NCI-H1092 (cell line): ENCODE measurements at regions not wholly inside any gene's neighbourhood (a gene's known extent, or its start where the extent isn't known, plus 50 kb on each side); places are given as distances from the start of the nearest gene placed in this dataset.
"Not testable (repeated sequence)": the region's sequence is repeated elsewhere in the genome, so short reads cannot be mapped to it uniquely, and the experiment has no call there.

Experiments used
- DNase-seq: peaks from one replicate; lab custom pipeline; 2025; lab: John Stamatoyannopoulos, UW

DNA sequence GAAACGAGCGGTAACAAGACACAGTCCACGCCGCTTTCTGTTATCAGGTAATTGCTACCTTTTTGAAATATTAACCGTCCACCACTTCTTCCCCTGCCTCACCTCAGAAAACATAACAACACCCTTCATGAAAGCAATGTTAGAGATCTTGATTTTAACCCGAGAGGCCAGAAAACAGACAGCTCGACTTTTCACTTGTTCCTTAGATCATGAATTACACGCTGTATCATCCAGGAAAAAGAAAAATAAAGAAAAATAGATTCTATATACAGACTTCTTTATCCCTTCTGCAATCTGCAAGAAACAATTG, 957.1 kb upstream of the SOX9 start:
- DNase-seq, result no peak

DNA sequence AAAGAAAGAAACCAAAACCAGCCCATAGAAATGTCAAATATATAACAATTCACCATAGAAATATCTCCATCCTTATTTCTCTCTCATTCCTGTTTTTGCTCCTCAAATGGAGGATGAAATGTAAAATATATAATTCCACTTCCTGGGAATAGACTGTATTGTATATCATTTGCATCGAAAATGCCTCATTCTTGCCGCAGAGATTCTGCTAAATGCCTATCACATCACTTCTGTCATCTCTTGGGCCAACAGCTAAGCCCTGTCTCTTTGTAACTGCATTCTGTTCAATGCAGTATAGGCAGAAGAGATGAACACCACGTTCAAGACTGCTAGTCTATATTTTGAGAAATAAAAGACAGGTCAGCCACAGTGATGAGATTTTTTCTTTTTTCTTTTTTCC, 956.3 kb upstream of the SOX9 start:
- peak; percentile 32 for DNase-seq

DNA sequence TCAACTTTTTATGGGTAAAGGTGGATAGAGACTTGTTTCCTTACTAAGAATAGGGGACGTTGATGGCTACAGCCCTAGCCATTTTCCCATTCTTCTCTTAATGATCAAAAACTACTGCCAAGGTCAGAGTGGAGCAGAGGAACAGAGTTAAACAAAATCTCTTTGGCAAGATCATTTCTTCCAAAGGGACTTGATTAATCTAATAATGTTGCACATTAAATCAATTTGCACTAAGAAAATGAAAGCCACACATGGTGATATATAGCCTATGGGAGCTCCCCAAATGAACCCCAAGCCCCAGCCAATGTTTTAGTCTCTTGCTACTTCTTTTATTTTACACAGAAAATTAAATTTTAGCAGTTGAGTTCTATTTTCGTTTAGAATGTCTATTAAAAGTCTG, 954.5 kb upstream of the SOX9 start:
- DNase-seq, result no peak

DNA sequence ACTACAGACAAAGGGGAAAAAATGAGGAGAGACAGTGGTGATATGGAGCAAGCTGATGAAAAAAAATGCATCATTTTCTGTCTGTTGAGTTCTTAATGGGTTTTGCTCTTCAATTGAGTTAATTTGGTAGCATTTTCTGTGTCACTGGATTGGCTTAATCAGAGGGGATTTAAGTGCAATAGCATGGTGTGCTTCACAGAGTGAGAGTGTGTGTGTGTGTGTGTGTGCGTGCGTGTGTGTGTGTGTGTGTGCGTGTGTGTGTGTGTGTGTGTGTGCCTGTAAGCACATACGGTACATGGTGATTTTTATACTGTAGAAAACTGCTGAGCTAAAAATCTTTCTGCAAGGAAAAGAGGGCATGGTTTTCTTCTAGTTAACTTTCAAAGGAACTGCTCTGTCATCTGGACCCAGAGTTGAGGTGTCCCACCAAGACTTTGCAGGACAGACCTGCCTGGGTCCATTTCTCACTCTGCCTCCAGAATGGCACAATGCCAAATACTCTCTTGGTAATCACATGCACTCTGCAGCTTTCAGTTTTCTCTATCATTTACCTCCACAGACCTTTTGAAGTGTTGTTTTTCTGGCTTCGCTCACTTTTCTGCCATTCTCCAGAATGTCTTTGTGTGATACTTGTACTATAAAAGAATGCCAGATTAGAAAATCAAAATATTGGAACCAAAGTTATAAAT, 952.6 kb upstream of the SOX9 start:
- DNase-seq, result peak; percentile 1

DNA sequence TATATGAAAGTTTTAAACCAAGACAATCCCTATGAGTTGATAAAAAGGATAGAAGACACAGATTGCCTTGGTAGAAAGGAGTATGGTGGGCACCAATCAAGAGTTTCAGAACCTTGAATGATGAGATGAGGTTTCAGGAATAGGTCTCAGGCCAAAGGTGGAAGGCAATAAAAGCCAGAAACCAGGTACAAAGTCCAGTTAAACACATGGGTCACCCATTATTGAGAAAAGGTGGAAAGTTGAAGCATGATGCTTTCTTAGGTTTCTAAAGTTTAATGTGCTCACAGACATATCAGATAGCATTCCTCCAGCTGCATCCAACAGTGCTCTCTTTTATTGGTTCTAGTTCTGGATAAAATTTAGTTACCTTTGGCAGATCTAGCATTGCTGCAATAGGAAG, 950.8 kb upstream of the SOX9 start:
- DNase-seq, result no peak

DNA sequence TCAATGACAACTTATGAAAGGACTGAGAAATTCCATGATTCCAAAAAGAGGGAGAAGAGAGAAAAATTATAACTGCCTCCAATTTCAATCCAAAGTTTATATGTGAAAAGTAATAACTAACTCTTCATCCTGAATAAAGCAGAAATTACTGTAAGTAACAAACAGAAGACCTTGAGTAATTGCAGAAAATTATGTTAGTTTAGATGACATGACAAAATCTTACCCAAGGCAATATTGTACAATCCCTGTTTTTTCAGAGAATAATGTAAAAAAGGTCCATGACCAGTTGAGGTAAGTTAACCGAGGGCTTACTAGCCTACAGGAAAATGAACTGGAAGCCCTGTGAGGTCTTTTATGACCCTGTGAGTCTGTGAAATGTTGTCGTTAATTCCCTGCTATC, 949.5 kb upstream of the SOX9 start:
- DNase-seq, result no peak

- DNase-seq, result no peak
Observed at GRCh38 chr17:71173991-71174390, 946.8 kb upstream of the SOX9 start.

GRCh38 chr17:71176331-71176730, 944.5 kb upstream of the SOX9 start:
- DNase-seq, result no peak

DNA sequence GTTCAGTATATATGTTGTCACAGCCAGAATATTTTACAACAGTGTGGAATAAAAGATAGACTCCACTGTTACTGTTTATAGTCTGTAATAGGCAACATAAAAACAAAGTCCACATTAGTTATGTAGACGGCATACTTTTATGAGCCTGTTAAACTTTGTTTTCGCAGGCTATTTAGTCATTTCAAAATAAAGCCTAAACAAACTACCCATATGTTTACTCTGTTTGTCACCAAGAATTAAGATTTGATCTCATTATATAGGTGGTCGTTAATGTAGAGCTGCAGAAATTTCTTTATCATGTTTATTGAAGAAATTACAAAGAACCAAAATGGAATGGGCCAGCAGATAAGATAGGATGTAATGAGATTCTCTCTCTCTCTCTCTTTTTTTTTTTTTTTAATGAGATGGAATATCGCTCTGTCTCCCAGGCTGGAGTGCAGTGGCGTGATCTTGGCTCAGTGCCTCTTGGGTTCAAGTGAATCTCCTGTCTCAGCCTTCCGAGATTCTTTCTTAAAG, 943.8 kb upstream of the SOX9 start:
- DNase-seq, result no peak

GRCh38 chr17:71180801-71181385, 939.9 kb upstream of the SOX9 start:
- DNase-seq, result peak; percentile 90

DNA sequence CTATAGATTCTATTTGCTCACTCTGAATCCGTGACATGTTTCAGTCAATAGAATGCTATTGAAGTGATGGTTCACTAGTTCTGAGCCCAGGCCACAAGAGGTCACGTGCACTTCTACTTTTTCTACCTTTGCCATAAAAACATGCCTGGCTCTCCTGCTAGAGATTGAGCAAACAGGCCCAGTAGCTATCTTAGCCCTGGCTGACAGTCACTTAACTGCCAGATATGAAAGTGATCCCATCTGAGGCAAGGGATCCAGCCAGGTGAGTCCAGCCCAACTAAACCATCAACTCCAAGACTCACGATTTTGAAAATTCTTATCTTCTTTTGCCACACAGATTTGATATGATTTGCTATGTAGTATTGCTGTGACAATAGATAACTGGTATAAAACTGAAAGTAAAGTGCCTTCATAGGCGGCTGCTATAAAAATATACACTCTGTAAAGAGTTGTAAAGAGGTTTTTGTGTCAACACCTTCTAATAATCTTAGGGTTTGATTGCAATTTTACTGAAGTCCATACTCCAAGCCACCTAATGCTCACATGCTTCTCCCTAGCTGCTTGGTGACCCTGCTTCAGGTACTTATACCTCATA, 937.7 kb upstream of the SOX9 start:
- no peak for DNase-seq

GRCh38 chr17:71184716-71185115, 936.1 kb upstream of the SOX9 start:
- DNase-seq, result peak; percentile 53

DNA sequence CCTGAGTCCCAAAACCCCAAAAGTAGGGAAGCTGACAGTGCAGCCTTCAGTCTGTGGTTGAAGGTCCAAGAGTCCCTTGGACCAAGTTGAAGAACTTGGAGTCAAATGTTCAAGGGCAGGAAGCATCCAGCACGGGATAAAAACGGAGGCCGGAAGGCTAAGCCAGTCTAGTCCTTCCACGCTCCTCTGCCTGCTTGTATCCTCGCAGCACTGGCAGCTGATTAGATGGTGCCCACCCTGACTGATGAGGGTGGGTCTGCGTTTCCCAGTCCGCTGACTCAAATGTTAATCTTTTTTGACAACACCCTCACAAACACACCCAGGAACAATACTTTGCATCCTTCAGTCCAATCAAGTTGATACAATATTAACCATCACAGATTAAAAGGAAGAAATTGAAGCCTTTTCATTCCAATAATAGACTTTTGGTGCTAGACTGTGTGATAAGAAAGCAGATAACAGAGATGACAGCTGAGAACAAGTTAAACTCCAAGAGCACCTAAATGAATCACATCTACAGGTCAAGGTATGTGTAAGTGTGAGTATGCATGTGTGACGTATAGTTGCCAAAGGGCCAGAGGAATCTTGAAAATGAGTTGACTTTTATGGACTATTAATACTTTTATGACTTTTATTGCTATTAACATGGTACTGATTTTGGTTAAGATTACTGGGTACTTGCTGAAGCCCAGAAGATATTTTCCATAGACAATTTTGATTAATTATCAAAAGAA, 933.5 kb upstream of the SOX9 start:
- no peak for DNase-seq

DNA sequence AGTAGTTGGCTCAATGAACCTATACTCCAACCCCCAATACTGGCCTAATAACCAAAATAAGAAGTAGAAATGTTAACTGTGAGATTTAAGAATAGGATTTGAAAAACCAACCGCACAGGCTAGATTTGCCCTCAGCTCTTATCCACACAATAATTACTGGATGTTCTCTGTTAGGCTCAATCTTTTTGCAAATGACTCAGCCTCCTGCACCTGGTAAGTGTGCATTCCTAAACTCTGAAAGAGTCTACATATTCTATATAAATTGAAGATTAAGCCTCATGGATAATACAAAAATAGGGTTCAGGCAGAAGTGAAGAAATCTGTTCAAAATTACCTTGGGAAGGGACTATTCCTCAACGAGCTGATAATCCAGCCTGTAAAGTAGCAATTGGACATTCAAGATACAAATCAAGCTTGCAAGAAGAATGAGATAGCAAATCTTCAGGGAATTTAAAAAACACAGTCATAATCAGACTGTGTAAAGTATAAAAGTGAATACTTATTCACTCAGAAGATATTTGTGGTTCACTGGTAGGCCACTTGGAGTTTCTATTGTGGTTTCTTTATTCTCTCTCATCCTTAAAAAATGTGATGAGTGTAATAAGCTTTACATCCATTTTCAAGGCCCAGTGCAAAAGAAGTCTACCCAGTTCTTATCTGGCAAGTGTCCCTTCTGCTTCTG, 931.9 kb upstream of the SOX9 start:
- DNase-seq, result no peak

DNA sequence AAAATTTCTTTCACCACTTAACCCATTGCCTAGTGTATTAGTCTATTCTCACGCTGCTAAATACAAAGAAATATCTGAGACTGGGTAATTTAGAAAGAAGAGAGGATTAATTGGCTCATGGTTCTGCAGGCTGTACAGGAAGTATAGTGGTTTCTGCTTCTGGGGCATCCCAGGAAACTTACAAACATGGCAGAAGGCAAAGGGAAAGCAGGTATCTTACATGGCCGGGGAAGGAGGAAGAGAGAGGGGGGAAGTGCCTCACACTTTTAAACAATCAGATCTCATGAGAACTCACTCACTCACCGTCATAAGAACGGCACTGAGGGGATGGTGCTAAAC, 931.4 kb upstream of the SOX9 start:
- DNase-seq, result no peak

- DNase-seq, result no peak
Observed at GRCh38 chr17:71192039-71192555, 928.7 kb upstream of the SOX9 start.

- DNase-seq, result no peak
Observed at GRCh38 chr17:71192848-71193247, 928.0 kb upstream of the SOX9 start.

DNA sequence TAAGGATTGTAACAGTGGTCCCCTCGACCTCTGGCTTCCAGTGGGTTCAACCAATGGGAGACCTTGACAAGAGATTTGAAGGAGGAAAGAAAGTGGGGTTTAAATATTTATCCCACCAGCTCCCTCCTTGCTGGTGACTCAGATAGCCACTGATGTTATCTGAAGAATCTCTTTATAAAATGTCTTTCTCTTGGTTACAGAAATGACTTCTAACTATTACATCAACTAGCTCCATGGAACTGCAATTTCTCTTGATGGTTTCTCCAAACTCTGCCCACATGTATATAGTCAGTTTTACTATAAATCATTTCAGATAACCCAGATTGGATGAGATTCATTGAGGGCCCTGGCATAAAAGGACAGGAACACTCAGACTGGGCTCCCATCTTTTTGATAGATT, 920.2 kb upstream of the SOX9 start:
- no peak for DNase-seq

- DNase-seq, result no peak
Observed at GRCh38 chr17:71201639-71202038, 919.2 kb upstream of the SOX9 start.

DNA sequence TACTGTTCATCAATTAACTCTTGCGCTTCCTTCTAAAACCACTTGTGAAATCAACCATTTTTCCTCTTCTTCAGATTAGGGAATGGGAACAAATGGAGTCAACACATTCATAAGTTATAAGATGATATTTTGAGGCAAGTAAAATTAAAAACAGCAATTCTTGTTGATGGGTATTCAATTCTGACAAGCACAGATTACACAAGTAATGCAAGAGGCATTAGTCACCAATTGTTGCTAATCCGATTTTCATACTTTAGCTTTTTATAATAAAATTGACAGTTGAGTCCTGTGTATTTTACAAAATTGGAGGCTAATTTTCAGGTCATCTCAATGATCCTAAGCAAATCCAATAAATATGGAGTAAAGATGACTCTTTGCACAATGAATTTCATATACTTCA, 918.4 kb upstream of the SOX9 start:
- no peak for DNase-seq

- DNase-seq, result no peak
Observed at GRCh38 chr17:71203953-71204352, 916.9 kb upstream of the SOX9 start.

- DNase-seq, result not testable (repeated sequence)
Observed at GRCh38 chr17:71205951-71206350, 914.9 kb upstream of the SOX9 start.
